IPS-NIHi7 (cell line): ENCODE measurements at regions not wholly inside any gene's neighbourhood (a gene's known extent, or its start where the extent isn't known, plus 50 kb on each side); places are given as distances from the start of the nearest gene placed in this dataset.
A peak's percentile ranks its signal among the peaks of the same experiment; 100 is the strongest.

Experiments
- DNase-seq: peaks from one replicate; pipeline ENCODE4 v3.0.0; 2012; ENCODE audit warnings: mixed read lengths; ENCODE audit errors: extremely low spot score

DNA sequence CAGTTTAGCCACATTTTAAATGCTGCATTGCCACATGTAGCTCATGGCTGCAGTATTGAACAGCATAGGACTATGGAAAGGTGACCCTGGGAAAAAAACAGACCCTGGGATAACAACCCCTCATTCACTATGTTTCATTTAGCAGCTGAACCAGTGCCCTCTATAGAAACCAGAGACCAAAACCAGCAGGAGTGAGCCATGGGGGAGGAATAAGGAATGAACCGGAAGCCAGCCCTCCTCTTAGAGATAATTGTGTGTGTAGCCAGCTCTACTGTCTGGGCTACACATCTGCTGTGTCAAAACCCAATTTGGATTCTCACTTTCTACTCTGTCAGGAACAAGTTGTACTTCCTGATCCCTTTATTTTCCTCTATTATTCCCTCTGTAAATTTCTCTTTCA lies 158.5 kb upstream of the S100G start:
- DNase-seq, result peak; percentile 40

DNA sequence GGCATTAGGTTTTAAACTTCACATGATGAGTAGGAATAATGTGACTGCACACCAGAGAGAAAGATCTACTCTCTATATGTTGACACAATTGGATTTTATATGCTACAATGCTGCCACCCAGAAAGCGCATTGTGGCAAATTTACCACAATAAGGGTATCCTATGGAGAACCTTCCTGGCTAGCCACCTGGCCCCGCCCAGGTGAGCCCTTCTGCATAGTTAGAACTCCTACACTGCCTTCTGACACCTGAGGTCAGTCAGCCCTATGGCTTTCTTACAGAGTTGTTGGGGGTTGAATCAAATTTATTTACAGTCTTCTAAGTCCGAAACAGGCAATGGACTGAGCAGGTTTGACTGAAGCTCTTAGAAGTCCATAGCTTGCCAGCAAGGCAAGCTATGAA lies 153.8 kb upstream of the S100G start:
- DNase-seq, result no peak

GRCh38 chrX:16511796-16512776 lies 137.9 kb upstream of the S100G start:
- peak; percentile 35 for DNase-seq

DNA sequence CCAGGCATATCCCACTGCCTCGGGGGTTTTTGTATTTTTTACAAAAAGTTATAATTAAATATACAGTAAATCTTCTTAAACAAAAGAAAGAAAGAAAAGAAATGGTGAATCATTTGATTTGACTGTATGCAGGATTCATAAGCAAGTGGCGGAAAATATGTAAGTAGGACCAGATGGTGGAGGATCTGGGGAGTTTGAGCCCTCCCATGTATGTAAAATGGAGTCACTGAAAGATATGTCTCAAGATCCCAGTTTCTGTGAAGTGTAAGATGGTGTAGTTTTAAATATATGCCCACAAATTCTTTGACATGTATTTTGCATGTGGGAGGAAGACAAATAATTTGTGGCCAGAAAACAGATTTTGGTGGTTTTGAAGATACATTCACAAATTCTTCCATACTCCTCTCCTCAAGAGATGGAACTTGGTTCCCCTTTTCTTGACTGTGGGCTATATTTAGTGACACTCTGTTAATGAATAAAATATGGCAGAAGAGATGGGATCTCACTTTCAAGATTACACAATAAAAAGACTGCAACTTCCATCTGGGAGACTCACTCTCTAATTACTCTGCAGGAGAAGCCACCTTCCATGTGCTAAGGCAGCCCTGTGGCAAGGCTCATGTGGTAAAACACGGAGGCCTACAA lies 133.6 kb upstream of the S100G start:
- no peak for DNase-seq

DNA sequence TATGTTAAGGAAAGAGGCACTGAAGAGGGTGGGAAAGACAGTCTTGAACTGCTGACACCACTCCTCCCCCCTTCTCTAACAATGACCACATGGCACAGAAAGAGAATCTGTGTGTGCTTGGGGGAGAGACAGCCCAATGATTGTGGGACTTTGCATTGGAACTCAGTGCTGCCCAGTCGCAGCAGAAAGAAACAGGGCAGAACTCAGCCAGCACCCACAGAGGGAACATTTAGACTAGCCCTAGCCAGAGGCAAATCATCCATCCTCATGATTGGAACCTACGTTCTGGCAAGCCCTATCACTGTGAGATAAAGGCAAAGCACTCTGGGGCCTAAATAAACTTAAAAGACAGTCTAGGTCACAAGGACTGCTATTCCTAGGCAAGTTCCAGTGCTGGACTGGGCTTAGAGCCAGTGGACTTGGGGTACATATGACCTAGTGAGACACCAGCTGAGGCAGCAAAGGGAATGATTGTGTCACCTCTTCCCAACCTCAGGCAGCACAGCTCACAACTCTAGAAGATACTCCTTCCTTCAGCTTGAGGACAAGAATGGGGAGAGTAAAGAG lies 132.8 kb upstream of the S100G start:
- DNase-seq, result no peak

GRCh38 chrX:16518131-16518530 lies 131.8 kb upstream of the S100G start:
- DNase-seq, result no peak

DNA sequence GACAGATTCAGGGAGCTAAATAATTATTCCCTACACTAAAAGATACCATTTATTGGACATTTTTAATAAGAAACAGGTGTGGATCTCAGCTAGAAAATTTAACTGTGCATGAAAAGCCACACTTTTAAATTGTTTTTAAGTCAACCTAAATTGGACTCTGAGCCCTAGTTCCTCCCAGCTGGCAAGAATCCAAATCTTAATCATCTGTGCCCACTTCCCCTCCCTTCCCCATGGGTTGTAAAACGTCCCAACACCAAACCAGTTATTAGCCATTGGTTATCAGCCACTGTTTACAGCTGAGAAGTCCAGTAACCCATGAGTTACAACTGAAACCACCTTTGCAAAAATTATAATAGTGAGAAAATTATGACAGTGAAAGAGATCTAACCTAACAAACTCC lies 125.6 kb upstream of the S100G start:
- DNase-seq, result no peak

- no peak for DNase-seq
Observed at GRCh38 chrX:16526003-16526402, 124.0 kb upstream of the S100G start.

DNA sequence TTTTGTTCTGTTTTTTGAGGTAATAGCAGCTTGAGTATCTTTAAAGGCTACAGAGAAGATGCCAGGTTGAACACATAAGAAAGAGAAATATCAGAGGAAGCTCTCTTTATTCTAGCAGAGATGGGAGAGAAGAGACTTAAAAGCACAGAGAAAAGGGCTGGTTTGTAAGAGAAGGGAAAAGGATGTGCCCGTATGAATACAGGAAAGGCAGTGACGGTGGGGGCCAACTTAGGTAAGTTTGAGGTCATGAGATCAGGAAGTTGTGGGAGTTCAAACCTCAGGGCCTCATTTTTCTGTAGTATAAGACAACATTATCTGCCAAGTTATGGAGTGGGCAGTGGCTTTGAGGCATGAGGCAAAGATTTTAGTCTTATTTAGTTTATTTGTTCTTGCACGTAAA lies 121.3 kb upstream of the S100G start:
- DNase-seq, result no peak
